K562 (cell line): ENCODE measurements at regions not wholly inside any gene's neighbourhood (a gene's known extent, or its start where the extent isn't known, plus 50 kb on each side); places are given as distances from the start of the nearest gene placed in this dataset.

Experiments used
- IRF1 ChIP-seq: sonication (generic); formaldehyde crosslinking; IDR thresholded peaks from 2 replicates; pipeline ENCODE4 v1.8.0; 2022; ENCODE audit warnings: missing genetic modification reagents, mild to moderate bottlenecking, borderline replicate concordance
- TCFL5 ChIP-seq: fragments of 250-450 bp; sonication (Bioruptor Pico); conservative IDR thresholded peaks from 2 replicates; pipeline ENCODE4 v1.6.1; 2021; ENCODE audit warnings: mild to moderate bottlenecking, moderate library complexity, matching md5 sums
- TF ChIP-seq, protein P1 (sequence below): sonication (generic); formaldehyde crosslinking; IDR thresholded peaks from 2 replicates; pipeline ENCODE4 v1.4.0; 2020; ENCODE audit warnings: mild to moderate bottlenecking, missing genetic modification reagents

- no peak for TF ChIP-seq IRF1 (CRISPR knock-in tag)
- TF ChIP-seq TCFL5, result no peak
- TF ChIP-seq, protein P1, sequence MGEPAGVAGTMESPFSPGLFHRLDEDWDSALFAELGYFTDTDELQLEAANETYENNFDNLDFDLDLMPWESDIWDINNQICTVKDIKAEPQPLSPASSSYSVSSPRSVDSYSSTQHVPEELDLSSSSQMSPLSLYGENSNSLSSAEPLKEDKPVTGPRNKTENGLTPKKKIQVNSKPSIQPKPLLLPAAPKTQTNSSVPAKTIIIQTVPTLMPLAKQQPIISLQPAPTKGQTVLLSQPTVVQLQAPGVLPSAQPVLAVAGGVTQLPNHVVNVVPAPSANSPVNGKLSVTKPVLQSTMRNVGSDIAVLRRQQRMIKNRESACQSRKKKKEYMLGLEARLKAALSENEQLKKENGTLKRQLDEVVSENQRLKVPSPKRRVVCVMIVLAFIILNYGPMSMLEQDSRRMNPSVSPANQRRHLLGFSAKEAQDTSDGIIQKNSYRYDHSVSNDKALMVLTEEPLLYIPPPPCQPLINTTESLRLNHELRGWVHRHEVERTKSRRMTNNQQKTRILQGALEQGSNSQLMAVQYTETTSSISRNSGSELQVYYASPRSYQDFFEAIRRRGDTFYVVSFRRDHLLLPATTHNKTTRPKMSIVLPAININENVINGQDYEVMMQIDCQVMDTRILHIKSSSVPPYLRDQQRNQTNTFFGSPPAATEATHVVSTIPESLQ (CRISPR knock-in tag), result no peak
These were observed 559.7 kb upstream of the POU3F2 start for GRCh38 chr6:98274691-98275090.
